ENCODE measurements at regions not wholly inside any gene's neighbourhood (a gene's known extent, or its start where the extent isn't known, plus 50 kb on each side); places are given as distances from the start of the nearest gene placed in this dataset.

- DNase-seq = no peak
These were observed 384.9 kb upstream of the ZNF507 start for GRCh38 chr19:31960474-31960873.

- no peak for DNase-seq
These were observed 384.2 kb upstream of the ZNF507 start for GRCh38 chr19:31961191-31961590.

- no peak for DNase-seq
These were observed 383.7 kb upstream of the ZNF507 start for GRCh38 chr19:31961667-31962066.

GRCh38 chr19:31962561-31962996, 382.8 kb upstream of the ZNF507 start:
- no peak for DNase-seq

- no peak for DNase-seq
These were observed 381.7 kb upstream of the ZNF507 start for GRCh38 chr19:31963746-31964145.

- no peak for DNase-seq
These were observed 376.4 kb upstream of the ZNF507 start for GRCh38 chr19:31969016-31969415.

- no peak for DNase-seq
These were observed 375.4 kb upstream of the ZNF507 start for GRCh38 chr19:31970027-31970461.

- no peak for DNase-seq
These were observed 371.1 kb upstream of the ZNF507 start for GRCh38 chr19:31974290-31974689.

GRCh38 chr19:31974941-31975340, 370.5 kb upstream of the ZNF507 start:
- no peak for DNase-seq

- no peak for DNase-seq
These were observed 369.9 kb upstream of the ZNF507 start for GRCh38 chr19:31975461-31975860.

GRCh38 chr19:31976775-31977536, 368.5 kb upstream of the ZNF507 start:
- no peak for DNase-seq

- DNase-seq = no peak
These were observed 366.0 kb upstream of the ZNF507 start for GRCh38 chr19:31979362-31979761.

- no peak for DNase-seq
These were observed 365.3 kb upstream of the ZNF507 start for GRCh38 chr19:31979949-31980670.

- DNase-seq = no peak
These were observed 364.6 kb upstream of the ZNF507 start for GRCh38 chr19:31980796-31981195.

- no peak for DNase-seq
These were observed 363.9 kb upstream of the ZNF507 start for GRCh38 chr19:31981545-31981944.

GRCh38 chr19:31983647-31984046, 361.8 kb upstream of the ZNF507 start:
- no peak for DNase-seq

GRCh38 chr19:31985001-31985605, 360.3 kb upstream of the ZNF507 start:
- no peak for DNase-seq

- no peak for DNase-seq
These were observed 358.5 kb upstream of the ZNF507 start for GRCh38 chr19:31986951-31987350.

GRCh38 chr19:31988256-31988655, 357.2 kb upstream of the ZNF507 start:
- DNase-seq = no peak

GRCh38 chr19:31991984-31992655, 353.3 kb upstream of the ZNF507 start:
- no peak for DNase-seq

GRCh38 chr19:31992750-31993149, 352.7 kb upstream of the ZNF507 start:
- DNase-seq = no peak

GRCh38 chr19:31995546-31995945, 349.9 kb upstream of the ZNF507 start:
- DNase-seq = no peak

GRCh38 chr19:32010071-32010470, 335.3 kb upstream of the ZNF507 start:
- DNase-seq = no peak

Measured in DMS153 (cell line).